IPS DF 19.7 (cell line): ENCODE measurements at regions not wholly inside any gene's neighbourhood (a gene's known extent, or its start where the extent isn't known, plus 50 kb on each side); places are given as distances from the start of the nearest gene placed in this dataset.
A peak's percentile ranks its signal among the peaks of the same experiment; 100 is the strongest.
"Not testable (repeated sequence)": the region's sequence is repeated elsewhere in the genome, so short reads cannot be mapped to it uniquely, and the experiment has no call there.

Source experiments
- DNase-seq: peaks from one replicate; pipeline ENCODE4 v3.0.0-alpha.2; 2013; ENCODE audit warnings: low read depth, low spot score

- DNase-seq = no peak
Observed at GRCh38 chr3:197430934-197431333, 124.8 kb downstream of the BDH1 start.

- DNase-seq = no peak
Observed at GRCh38 chr3:197430502-197430901, 125.3 kb downstream of the BDH1 start.

- DNase-seq = no peak
Observed at GRCh38 chr3:197428952-197429351, 126.8 kb downstream of the BDH1 start.

GRCh38 chr3:197428117-197428801 is 127.5 kb downstream of the BDH1 start:
- DNase-seq = no peak

- no peak for DNase-seq
Observed at GRCh38 chr3:197427021-197427420, 128.6 kb upstream of the DLG1 start.

- no peak for DNase-seq
Observed at GRCh38 chr3:197426121-197426566, 127.7 kb upstream of the DLG1 start.

DNA sequence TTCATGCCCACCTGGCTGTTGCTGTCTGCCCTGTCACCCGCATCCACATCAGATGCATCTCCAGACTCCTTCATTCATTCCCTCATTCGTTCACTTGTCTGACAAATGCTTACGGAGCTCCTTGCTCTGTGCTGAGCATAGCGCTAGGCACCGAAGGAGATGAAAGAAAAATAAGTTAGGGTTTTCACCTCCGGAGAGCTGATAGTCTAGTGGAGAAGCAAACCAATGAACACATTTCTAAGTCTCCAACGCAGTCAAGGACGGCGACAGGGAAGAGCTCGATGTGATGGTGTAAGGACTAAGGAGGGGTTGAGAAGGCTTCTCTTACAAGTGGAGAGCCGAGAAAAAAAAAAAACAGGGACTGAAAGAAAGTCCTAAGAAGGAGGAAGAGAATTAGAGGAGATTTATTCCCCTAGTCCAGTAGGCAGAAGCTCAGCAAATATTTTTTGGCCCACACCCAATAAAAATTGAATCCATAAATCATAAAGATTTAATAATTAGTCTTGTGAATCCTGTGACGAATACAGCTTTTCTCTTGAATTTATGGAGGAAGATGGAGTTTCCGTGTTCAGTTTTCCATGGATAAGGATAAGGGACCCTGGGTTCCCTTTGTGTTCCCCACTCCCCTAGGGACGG is 127.2 kb upstream of the DLG1 start:
- no peak for DNase-seq

DNA sequence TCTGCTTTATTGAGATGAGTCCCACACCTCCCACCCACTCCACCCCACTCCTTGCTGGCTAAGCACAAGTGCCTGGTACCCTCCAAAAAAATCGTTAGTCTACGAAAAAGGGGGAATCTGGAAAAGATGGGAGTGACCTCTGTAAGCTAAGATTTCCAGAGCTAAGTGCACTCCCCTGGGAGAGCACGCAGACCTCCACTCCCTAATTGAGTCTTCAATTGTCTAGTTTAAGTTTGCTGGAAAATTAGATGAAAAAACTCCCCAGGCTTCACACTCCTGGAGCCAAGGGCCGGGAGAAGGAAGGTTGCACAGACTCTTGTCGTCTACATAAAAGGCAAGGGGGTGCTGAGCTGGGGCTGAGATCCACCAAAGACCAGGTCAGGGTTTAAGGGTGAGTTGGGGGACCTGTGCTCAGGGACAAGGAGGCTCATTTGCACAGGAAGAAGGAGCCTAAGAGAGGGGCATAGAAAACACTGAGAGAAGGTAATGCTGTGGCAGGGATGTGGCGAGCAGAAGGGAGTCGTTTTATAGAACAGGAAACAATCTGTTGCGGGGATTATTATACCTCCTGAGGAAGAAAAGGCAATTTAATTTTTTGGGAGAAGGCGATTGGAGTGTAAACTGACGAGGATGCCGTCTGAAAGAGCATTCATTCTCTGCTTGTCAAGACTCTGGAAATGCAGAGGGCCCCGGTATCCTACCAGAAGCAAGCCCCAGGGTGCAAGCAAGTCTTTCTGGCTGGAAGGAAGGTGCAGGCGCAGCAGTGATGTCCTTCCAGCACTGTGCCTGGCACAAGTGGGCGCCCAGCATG is 126.5 kb upstream of the DLG1 start:
- no peak for DNase-seq

- DNase-seq = no peak
Observed at GRCh38 chr3:197424266-197424665, 125.9 kb upstream of the DLG1 start.

DNA sequence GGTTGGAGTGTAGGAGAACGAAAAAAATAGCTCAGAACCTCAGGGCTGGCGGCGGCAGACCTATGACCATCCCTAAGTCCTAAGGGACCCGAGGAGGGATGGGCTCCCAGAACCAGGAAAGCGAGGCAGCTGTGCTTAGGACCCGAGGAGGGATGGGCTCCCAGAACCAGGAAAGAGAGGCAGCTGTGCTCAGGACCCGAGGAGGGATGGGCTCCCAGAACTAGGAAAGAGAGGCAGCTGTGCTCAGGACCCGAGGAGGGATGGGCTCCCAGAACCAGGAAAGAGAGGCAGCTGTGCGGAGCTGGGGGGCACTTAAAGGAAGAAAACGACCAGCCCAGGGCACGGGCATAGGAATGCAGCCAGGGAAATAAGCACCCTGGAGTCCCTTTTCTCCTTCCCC is 125.0 kb upstream of the DLG1 start:
- DNase-seq = no peak

- no peak for DNase-seq
Observed at GRCh38 chr3:197422506-197422905, 124.1 kb upstream of the DLG1 start.

DNA sequence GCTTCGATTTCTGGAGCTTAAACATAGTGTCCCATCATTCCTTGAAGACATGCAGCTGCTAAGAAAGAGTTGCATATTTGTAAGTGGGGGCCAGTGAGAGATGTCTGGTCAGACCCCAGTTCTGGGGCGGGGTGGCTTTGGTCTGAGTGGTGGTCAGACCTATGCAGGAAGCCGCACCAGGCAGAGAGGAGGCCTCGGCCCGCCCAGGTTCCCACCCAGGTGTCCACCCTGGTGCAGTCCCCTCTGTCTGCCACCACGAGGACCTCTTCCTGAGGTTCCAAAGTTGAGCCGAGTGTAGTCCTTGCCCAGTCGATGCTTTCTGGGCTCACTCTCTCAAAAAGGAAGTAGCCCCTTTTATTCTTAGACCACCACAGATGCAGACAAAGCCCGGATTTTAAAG is 122.6 kb upstream of the DLG1 start:
- no peak for DNase-seq

DNA sequence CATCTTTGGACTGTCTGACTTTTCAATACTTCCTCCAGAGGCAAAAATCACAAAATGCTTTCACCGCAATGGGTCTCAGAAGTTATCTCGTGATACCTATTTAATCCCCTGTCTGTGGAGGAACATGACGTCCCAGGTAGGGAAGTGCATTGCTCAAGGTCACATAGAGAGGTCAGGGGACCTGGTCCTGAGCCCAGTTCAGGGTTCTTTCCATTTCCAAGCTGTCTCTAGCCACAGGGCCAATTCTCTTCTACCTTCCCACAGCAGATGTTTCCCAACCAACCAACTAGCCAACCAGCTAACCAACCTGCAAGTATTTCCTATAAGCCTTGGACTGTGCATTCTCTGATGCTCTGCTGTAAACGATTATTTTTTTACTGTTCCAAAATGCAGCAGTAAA is 122.2 kb upstream of the DLG1 start:
- DNase-seq = no peak

DNA sequence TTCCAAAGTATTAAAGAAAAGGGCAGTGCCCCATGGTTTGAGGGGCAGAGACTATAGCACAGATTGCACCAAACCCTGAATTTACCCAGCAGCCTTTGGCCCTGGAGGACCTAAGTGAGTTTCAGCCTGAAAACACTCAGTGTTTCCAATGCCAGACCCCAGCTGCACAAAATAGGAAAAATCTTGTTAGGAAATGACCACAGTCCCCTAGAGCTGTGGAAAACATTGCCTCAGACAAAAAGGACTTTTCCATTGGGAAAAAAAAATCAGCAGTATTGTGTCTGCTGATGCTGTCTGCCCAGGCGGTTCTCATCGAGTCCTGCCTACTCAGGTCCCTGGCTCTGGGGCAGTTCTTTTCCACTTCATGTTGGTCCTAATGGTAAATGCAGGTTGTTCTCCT is 121.7 kb upstream of the DLG1 start:
- DNase-seq = no peak

- no peak for DNase-seq
Observed at GRCh38 chr3:197419696-197420095, 121.3 kb upstream of the DLG1 start.

DNA sequence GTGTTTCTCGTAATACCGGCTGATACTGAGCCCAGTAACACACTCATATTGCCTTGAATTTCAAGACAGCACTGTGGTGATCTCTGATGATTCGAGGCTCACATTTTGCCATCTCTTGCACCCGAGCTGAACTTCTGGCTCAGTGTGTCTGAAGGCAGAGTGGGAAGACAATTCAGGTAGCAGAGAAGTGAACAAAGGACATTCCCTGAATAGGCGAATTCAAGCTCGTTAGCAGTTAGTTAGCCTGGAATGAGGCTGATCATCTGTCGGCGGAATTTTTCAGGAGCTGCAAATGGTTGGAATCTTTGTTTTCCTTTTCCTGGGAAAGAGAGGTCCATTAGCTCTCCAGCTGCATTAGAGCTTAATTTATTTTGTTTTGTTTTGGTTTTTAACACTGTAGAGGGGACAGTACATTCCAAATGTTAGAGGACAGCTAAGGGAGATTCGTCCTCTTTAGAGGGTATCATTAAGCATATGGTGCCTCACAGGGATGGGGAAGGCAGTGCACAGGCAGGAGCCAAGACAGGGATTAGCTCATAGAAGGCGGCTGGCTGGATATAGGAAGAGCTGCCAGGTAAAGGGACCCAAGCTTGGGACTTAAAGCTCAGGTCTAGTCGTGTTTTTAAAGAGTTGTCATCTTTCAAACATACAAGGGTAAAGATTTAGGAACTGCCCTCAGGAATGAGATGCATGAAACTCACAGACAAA is 119.7 kb upstream of the DLG1 start:
- peak; percentile 28 for DNase-seq

DNA sequence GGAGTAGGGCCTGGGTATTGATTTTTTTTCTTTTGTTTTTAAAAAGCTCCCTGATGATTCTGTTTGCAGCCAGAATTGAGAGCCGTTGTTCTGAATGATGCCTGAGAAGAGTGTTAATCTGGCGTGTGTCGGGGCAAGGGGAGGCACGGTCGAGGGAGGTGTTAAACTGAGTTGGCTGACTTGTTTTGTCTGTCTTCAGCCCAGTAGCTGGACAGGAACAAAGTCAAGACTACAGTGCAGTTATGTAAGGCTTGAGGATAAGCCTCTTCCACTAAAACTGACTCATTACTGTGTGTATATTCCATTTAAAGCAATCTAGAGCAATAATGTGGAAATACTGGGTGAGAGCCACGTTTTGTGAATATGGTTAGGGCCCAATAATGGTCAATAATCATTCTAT is 119.0 kb upstream of the DLG1 start:
- no peak for DNase-seq

DNA sequence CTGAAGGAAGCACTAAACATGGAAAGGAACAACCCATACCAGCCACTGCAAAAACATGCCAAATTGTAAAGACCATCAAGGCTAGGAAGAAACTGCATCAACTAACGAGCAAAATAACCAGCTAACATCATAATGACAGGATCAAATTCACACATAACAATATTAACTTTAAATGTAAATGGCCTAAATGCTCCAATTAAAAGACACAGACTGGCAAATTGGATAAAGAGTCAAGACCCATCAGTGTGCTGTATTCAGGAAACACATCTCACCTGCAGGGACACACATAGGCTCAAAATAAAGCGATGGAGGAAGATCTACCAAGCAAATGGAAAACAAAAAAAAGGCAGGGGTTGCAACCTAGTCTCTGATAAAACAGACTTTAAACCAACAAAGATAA is 113.5 kb upstream of the DLG1 start:
- not testable (repeated sequence) for DNase-seq

DNA sequence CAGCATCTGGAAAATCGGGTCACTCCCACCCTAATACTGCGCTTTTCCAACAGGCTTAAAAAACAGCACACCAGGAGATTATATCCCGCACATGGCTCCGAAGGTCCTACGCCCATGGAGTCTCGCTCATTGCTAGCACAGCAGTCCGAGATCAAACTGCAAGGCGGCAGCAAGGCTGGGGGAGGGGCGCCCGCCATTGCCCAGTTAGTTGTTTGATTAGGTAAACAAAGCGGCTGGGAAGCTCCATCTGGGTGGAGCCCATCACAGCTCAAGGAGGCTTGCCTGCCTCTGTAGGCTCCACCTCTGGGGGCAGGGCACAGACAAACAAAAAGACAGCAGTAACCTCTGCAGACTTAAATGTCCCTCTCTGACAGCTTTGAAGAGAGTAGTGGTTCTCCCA is 111.8 kb upstream of the DLG1 start:
- not testable (repeated sequence) for DNase-seq

DNA sequence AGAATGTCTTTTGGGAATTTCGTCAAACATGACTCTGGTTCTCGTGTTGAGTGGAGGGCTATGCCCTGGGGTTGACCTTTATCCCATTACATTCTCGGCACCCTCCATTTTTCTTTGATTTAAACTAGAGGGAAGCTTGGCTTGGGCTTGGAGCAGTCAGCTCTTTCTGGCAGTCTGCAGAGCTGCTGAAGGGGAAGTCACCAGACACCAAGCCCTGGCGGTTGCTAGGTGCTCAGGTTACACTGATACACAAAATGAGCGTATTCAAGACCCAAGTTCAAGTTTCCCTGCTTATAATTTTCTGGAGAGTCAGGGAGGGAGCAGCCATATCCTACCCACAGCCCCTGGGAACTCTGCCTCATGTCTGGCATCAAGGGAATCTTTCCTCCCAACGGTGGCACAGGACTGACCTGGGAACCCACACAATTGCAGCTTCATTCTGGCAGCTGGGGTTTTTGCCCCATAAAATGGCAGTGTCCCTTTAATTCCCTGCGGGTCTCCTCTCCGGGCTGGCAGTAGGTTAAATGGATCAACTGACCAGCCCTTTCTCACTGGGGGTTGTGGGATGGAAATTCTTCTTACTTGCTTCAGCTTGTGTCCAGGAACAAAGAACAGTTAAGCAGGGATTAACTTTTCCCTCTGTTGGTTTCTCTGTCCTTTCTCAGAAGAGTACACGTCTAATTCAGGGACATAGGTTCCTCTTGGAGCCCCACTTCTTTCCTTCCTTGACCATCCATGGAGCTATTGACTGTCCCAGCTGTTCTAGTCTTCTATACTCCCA is 110.0 kb upstream of the DLG1 start:
- DNase-seq = no peak

GRCh38 chr3:197407526-197407925 is 109.1 kb upstream of the DLG1 start:
- DNase-seq = no peak
